A549 (cell line): ENCODE measurements at regions not wholly inside any gene's neighbourhood (a gene's known extent, or its start where the extent isn't known, plus 50 kb on each side); places are given as distances from the start of the nearest gene placed in this dataset.
A peak's percentile ranks its signal among the peaks of the same experiment; 100 is the strongest.

Source experiments
- ATAC-seq, 2 experiments: fragments of 200-7000 bp in 1 of 2; fragments of >200 bp in 1 of 2; cut with Nextera tagmentation in 1 of 2; cut with Tn5 transposase in 1 of 2; 3 replicates each; pipeline versions ENCODE4 v1.8.0 to v1.9.1; 2018 to 2020; ENCODE audit warnings: mild to moderate bottlenecking in 1 of 2, moderate library complexity in 1 of 2
- CTCF ChIA-PET: fragments of 300-600 bp; sonication (Branson Sonifier 250); formaldehyde crosslinking; extraction: SDS; loops from one replicate; lab custom pipeline; 2021; ENCODE audit warnings: antibody characterized with exemption, inconsistent platforms; lab: Yijun Ruan, JAX
- POLR2A ChIA-PET: fragments of 350-600 bp; formaldehyde crosslinking; extraction: SDS; loops from one replicate; lab custom pipeline; 2021; ENCODE audit warnings: antibody characterized with exemption, inconsistent platforms; lab: Yijun Ruan, JAX
- DNase-seq, 2 experiments: peaks; one replicate each; pipeline versions ENCODE4 v3.0.0 to v3.0.0-alpha.2; 2011 to 2016; ENCODE audit warnings: low read depth in 1 of 2, low spot score in 1 of 2
- FAIRE-seq: peaks from 2 replicates; lab custom pipeline; 2011; peaks lifted over from hg19 to GRCh38; lab: Jason Lieb, UNC
- H3K27ac ChIP-seq, 2 experiments: fragments of >200 bp; sonication (Bioruptor Twin); formaldehyde crosslinking; 3 replicates each; pipeline ENCODE4 v1.5.1; 2016 to 2017
- H3K4me1 ChIP-seq: fragments of >200 bp; sonication (Bioruptor Twin); formaldehyde crosslinking; 3 replicates; pipeline ENCODE4 v1.6.1; 2016
- H3K4me2 ChIP-seq: fragments of >200 bp; sonication (Bioruptor Twin); formaldehyde crosslinking; 3 replicates; pipeline ENCODE4 v1.6.1; 2016
- H3K4me3 ChIP-seq: fragments of >200 bp; sonication (Bioruptor Twin); formaldehyde crosslinking; 3 replicates; pipeline ENCODE4 v1.5.1; 2016
- H3K9me3 ChIP-seq: fragments of >200 bp; sonication (Bioruptor Twin); formaldehyde crosslinking; 3 replicates; pipeline ENCODE4 v1.6.1; 2016
- BCL3 ChIP-seq: fragments of >200 bp; sonication (Bioruptor Twin); formaldehyde crosslinking; IDR thresholded peaks from 3 replicates; pipeline ENCODE4 v1.6.1; 2016
- BHLHE40 ChIP-seq: IDR thresholded peaks from 2 replicates; pipeline ENCODE4 v1.6.1; 2012; ENCODE audit warnings: low read depth, low read length, inconsistent platforms
- CBX2 ChIP-seq: fragments of 200-600 bp; sonication (generic); IDR thresholded peaks from 2 replicates; pipeline ENCODE4 v1.6.1; 2016; ENCODE audit warnings: low read depth, mild to moderate bottlenecking, borderline replicate concordance
- CEBPB ChIP-seq, 2 experiments: fragments of >200 bp in 1 of 2; sonication (Bioruptor Twin) in 1 of 2; formaldehyde crosslinking in 1 of 2; IDR thresholded peaks; 2 replicates each; pipeline ENCODE4 v1.6.1; 2012 to 2016
- CHD2 ChIP-seq: fragments of 150-350 bp; IDR thresholded peaks from 2 replicates; pipeline ENCODE4 v1.6.1; 2014; ENCODE audit warnings: low read length; ENCODE audit not compliant: partially characterized antibody
- CHD4 ChIP-seq: fragments of 200-600 bp; sonication (generic); IDR thresholded peaks from 2 replicates; pipeline ENCODE4 v1.6.1; 2016; ENCODE audit warnings: antibody characterized with exemption, mild to moderate bottlenecking, borderline replicate concordance
- CTCF ChIP-seq: fragments of >200 bp; sonication (Bioruptor Twin); formaldehyde crosslinking; IDR thresholded peaks from 3 replicates; pipeline ENCODE4 v1.5.1; 2016
- E2F6 ChIP-seq: IDR thresholded peaks from 2 replicates; pipeline ENCODE4 v1.6.1; 2012; ENCODE audit warnings: low read depth, borderline replicate concordance
- ELK1 ChIP-seq: fragments of 150-350 bp; IDR thresholded peaks from 2 replicates; pipeline ENCODE4 v1.6.1; 2014; ENCODE audit warnings: low read depth, mild to moderate bottlenecking, low read length
- FOSB ChIP-seq: fragments of 250-450 bp; sonication (Bioruptor Pico); IDR thresholded peaks from 2 replicates; pipeline ENCODE4 v1.5.0; 2020; ENCODE audit warnings: mild to moderate bottlenecking, moderate library complexity
- GATA3 ChIP-seq: IDR thresholded peaks from 2 replicates; pipeline ENCODE4 v1.6.1; 2012; ENCODE audit warnings: borderline replicate concordance
- HMGXB4 ChIP-seq: fragments of 250-450 bp; sonication (Bioruptor Pico); IDR thresholded peaks from 2 replicates; pipeline ENCODE4 v1.5.0; 2021; ENCODE audit warnings: mild to moderate bottlenecking, moderate library complexity, borderline replicate concordance
- HOXA7 ChIP-seq: fragments of 250-450 bp; sonication (Bioruptor Pico); IDR thresholded peaks from 2 replicates; pipeline ENCODE4 v1.5.0; 2020; ENCODE audit warnings: mild to moderate bottlenecking, moderate library complexity
- HOXB13 ChIP-seq: fragments of 250-450 bp; sonication (Bioruptor Pico); IDR thresholded peaks from 2 replicates; pipeline ENCODE4 v1.5.0; 2020; ENCODE audit warnings: low read depth, mild to moderate bottlenecking, moderate library complexity
- HOXB5 ChIP-seq: fragments of 250-450 bp; sonication (Bioruptor Pico); IDR thresholded peaks from 2 replicates; pipeline ENCODE4 v1.5.0; 2020; ENCODE audit warnings: mild to moderate bottlenecking, moderate library complexity
- JUN ChIP-seq, 2 experiments: fragments of >200 bp; sonication (Bioruptor Twin); formaldehyde crosslinking; IDR thresholded peaks; 2 replicates in 1 of 2; 3 replicates in 1 of 2; pipeline ENCODE4 v1.6.1; 2016 to 2017
- MAZ ChIP-seq: fragments of 150-350 bp; IDR thresholded peaks from 2 replicates; pipeline ENCODE4 v1.6.1; 2014; ENCODE audit warnings: antibody characterized with exemption, low read depth, low read length, borderline replicate concordance
- MYC ChIP-seq: IDR thresholded peaks from 2 replicates; pipeline ENCODE4 v1.6.1; 2012; ENCODE audit warnings: mild to moderate bottlenecking, inconsistent platforms, low read length, improper control_type of control experiment, borderline replicate concordance
- NR3C1 ChIP-seq: fragments of >200 bp; sonication (Bioruptor Twin); formaldehyde crosslinking; IDR thresholded peaks from 3 replicates; pipeline ENCODE4 v1.6.1; 2017
- PBX3 ChIP-seq: IDR thresholded peaks from 2 replicates; pipeline ENCODE4 v1.6.1; 2012
- POLR2AphosphoS2 ChIP-seq: conservative IDR thresholded peaks from 2 replicates; pipeline ENCODE4 v1.6.1; 2012; ENCODE audit warnings: low read length, improper control_type of control experiment, inconsistent platforms
- RNF2 ChIP-seq: fragments of 200-600 bp; sonication (generic); IDR thresholded peaks from 2 replicates; pipeline ENCODE4 v1.6.1; 2016; ENCODE audit warnings: low read depth, mild to moderate bottlenecking, antibody characterized with exemption, moderate library complexity, borderline replicate concordance
- SMC3 ChIP-seq: fragments of >200 bp; sonication (Bioruptor Twin); formaldehyde crosslinking; IDR thresholded peaks from 3 replicates; pipeline ENCODE4 v1.6.1; 2018; ENCODE audit warnings: inconsistent platforms
- ZC3H11A ChIP-seq: fragments of 450-650 bp; IDR thresholded peaks from 2 replicates; pipeline ENCODE4 v1.6.1; 2014; ENCODE audit warnings: antibody characterized with exemption, mild to moderate bottlenecking
- WGBS: methylation state at CpG from one replicate; pipeline ENCODE4 v1.1.6; 2017; ENCODE audit errors: missing lambda C conversion rate; 5-methylcytosine and 5-hydroxymethylcytosine counted together

GRCh38 chr5:56476487-56476856 lies 243.3 kb upstream of the ANKRD55 start:
- no peak for TF ChIP-seq E2F6
- no peak for TF ChIP-seq CEBPB (IDR thresholded peaks at IDR 0.05)
- TF ChIP-seq SMC3: no peak
- TF ChIP-seq CHD4: no peak
- TF ChIP-seq MAZ: no peak
- no peak for TF ChIP-seq NR3C1
- TF ChIP-seq BHLHE40: no peak
- no peak for TF ChIP-seq MYC
- TF ChIP-seq HOXB5: no peak
- no peak for TF ChIP-seq CHD2
- no peak for TF ChIP-seq FOSB
- no peak for TF ChIP-seq CTCF
- no peak for TF ChIP-seq GATA3
- no peak for TF ChIP-seq HOXB13 (CRISPR knock-in tag)
- TF ChIP-seq HOXA7 (CRISPR knock-in tag): no peak
- no peak for TF ChIP-seq CBX2
- no peak for TF ChIP-seq RNF2
- no peak for TF ChIP-seq ELK1
- TF ChIP-seq ZC3H11A: no peak
- TF ChIP-seq, all 56 proteins: peak for 0
- ChIA-PET POLR2A (no interaction called here), CTCF (interaction anchor here (0.9 to 2.1 kb wide), 4 partner anchors 57 to 207 kb away, joined by 3 to 4 read pairs (median 3); no protein-coding TSS in a partner anchor)
- no peak overlapping the region for H3K4me3 ChIP-seq
- H3K4me1 ChIP-seq: peaks cover 18% of the 10 kb centered on the region
- H3K4me2 ChIP-seq: peak overlapping the region; percentile 51
- no peak for ATAC-seq
- DNase-seq: no peak
- no peaks in the 10 kb centered on the region for H3K9me3 ChIP-seq
- peak overlapping the region; percentile 12 to 16; a peak in 2 of 6 replicates for H3K27ac ChIP-seq
- 36% methylated on average over 5 of the region's 5 CpGs for WGBS
- FAIRE-seq: no peak

- TF ChIP-seq PBX3 (no peak), E2F6 (no peak), CHD2 (no peak), BCL3 (no peak), HMGXB4 (no peak), CTCF (no peak), POLR2AphosphoS2 (no peak), GATA3 (no peak), JUN (IDR thresholded peaks at IDR 0.05) (no peak)
- peak overlapping the region in 1 of 2 experiments; percentile 12; a peak in 1 of 6 replicates for H3K27ac ChIP-seq
- FAIRE-seq (no peak), DNase-seq (no peak), ATAC-seq (no peak)
- H3K9me3 ChIP-seq: no peaks in the 10 kb centered on the region
- H3K4me3 ChIP-seq: no peak overlapping the region
- ChIA-PET CTCF (interaction anchor here (0.9 to 2.1 kb wide), 4 partner anchors 58 to 206 kb away, joined by 3 to 4 read pairs (median 3); no protein-coding TSS in a partner anchor), POLR2A (no interaction called here)
- 63% methylated on average over 4 of the region's 4 CpGs for WGBS
- peaks cover 18% of the 10 kb centered on the region for H3K4me1 ChIP-seq
- H3K4me2 ChIP-seq: peak overlapping the region; percentile 51
These were observed 242.8 kb upstream of the ANKRD55 start for GRCh38 chr5:56475689-56476486.
